HG03135 (cell line): ENCODE measurements at regions not wholly inside any gene's neighbourhood (a gene's known extent, or its start where the extent isn't known, plus 50 kb on each side); places are given as distances from the start of the nearest gene placed in this dataset.
"Not testable (repeated sequence)": the region's sequence is repeated elsewhere in the genome, so short reads cannot be mapped to it uniquely, and the experiment has no call there.

ENCODE experiments used
- ATAC-seq: cut with Tn5 transposase; IDR thresholded peaks from one replicate; pipeline ENCODE4 v1.9.1; 2021; ENCODE audit warnings: mild to moderate bottlenecking, moderate library complexity; ENCODE audit not compliant: unreplicated experiment

DNA sequence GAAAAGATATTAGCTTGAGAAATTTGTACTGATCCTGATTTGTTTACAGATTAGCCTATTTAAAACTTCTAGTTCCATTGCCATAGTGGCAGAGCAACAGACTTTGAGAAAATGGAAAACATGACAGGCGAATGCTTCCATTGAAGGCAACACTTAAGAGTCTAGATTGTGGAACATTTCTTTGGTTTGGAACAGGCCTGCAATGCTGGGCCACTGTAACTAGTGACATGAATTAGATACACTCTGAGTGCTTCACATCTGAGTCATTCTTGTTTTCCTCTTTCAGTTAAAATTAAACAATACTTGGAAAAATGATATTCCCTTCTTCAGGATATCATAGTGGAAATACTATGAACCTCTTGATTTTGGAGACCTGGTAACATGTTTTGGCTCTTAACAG, 453.6 kb upstream of the TUSC1 start:
- ATAC-seq, result no peak

DNA sequence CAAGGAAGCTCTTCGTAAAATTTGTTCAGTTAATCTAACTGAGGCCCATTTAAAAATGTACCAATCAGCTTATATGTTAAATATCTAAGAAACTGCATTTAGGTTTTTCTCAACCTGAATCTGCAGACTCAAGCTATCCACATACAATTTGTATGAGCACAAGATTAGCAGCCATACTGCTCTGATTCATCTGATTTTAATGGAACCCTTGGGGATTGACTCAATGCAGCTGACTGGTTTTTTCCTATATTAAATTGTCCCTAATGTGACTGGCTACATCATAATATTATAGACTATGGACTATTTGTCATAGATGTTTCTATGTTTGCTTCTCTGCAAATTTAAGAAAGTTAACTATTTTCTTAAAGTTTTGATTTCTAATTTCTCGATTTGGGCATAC, 451.0 kb upstream of the TUSC1 start:
- ATAC-seq, result no peak

DNA sequence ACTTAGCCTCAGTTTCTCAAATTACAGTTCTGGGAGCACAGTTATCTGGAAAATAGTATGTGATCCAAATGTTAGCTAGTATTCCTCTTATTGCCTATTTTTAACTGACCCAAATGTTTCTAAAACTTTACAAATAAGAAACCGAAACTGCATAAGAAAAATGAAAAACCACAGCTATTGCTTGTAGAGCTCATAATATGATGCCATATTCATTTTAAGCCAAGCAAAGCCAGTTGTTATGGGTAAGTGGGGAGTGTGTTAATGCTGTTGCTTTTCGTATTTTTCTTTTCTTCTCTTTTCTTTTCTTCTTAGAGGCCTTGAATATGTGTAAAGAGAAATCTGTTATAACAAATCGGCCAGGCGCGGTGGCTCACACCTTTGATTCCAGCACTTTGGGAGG, 447.4 kb upstream of the TUSC1 start:
- ATAC-seq, result no peak

DNA sequence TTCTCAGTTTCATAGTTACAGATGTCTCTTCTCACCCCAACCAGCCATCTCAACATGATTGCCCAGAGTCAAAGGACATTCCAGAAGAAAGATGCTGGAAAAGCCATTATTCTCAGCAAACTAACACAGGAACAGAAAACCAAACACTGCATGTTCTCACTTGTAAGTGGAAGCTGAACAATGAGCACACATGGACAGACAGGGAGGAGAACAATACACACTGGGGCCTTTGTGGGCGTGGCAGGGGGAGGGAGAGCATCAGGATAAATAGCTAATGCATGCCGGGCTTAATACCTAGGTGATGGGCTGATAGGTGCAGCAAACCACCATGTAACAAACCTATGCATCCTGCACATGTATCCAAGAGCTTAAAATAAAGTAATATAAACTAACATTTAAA, 437.8 kb upstream of the TUSC1 start:
- not testable (repeated sequence) for ATAC-seq

DNA sequence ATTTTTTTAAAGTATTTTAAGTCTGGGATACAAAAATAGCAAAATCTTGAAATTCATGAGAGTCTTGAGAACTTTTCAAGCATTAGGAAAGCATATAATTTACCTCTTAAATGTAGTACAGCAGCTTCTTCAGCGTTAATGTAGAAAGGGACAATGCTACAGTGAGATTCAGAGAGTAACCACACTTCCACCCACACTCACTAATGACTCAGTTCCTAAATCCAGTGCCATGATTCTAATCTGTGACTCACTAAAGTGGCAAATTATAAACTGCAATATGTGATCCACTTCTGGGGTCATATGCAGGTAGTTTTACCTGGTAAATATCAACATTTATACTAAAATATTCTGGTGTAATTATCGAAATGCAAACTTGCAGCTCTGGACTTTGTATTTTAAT, 434.5 kb upstream of the TUSC1 start:
- ATAC-seq, result no peak

DNA sequence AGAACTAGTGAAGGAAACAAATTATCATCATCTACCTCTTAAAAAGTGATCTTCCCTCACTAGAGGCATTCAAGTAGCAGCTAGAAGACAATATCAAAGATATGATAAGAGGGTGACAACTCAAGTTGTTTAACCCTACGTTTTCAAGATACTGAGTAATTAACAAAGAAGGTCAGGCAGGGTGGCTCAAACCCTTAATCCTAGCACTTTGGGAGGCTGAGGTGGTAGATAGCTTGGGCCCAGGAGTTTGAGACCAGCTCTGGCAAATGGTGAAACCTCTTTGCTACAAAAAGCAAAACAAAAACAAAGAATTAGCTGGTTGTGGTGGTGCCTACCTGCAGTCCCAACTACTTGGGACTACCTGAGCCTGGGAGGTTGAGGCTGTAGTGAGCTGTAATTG, 408.2 kb upstream of the TUSC1 start:
- no peak for ATAC-seq

DNA sequence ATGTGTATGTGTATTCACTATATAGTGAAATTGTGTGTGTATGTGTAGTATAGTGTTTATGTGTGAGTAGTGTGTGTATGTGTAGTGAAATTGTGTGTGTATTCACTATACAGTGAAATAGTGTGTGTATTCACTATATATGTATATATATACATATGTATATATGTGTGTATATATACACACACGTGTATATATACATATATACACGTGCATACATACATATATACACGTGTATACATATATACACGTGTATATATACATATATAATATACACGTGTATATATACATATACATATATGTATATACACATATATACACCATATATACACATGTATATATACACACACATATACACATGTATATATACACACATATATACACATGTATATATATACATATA, 403.6 kb upstream of the TUSC1 start:
- no peak for ATAC-seq

DNA sequence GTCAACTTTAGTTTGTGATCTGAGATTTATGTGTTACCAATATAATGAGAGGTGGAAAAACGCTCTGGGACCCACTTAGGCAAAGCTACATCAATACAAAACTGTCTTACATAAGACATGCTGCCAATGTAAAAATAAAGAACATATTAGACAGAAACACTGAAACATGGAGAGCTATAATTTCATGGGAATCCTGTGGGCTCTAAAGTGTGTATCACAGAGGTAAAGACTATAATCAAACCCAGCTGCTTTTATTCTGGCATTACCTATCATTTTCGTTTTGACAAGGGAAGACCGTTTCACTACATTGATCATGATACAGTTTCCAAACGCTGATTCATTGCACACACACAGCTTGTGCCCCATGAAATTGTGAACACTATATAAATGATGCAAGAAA, 400.5 kb upstream of the TUSC1 start:
- no peak for ATAC-seq

DNA sequence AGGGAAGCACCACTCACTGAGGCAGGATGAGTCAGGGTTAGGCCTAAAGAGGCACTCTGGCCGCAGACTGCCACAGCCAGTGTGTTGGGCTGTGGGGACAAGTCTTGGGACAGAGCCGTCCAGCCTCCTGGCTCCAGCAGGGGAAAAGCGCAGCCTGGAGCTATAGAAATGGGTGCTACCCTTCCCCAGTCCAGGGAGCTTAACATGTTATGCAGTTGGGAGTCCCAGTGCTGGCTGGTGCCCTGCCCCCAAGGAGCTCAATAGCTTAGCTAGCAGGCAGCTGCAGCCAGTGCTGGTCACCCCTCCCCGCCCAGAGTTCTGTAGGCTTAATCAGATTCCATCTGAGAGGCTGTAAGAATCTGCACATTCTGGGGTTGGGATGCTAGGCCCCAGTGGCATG, 399.6 kb upstream of the TUSC1 start:
- ATAC-seq, result no peak

DNA sequence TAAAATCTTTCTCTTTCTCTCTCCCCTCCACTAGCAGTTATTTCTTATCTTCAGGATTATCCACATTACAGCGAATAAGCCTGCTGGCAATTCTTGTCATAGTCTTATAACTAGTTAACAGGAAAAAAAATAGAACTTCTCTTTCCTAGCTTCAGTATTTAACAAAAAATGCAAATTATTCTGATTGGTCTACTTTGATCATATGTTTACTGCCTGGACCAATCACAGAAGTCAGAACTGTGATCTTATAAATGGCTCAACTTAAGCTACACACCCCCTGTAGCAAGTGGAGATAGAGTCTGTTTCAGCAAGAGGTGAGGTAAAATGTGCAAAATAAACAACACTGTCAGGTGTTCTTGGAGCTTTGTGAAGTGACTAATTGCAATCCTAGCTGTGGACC, 389.4 kb upstream of the TUSC1 start:
- no peak for ATAC-seq

DNA sequence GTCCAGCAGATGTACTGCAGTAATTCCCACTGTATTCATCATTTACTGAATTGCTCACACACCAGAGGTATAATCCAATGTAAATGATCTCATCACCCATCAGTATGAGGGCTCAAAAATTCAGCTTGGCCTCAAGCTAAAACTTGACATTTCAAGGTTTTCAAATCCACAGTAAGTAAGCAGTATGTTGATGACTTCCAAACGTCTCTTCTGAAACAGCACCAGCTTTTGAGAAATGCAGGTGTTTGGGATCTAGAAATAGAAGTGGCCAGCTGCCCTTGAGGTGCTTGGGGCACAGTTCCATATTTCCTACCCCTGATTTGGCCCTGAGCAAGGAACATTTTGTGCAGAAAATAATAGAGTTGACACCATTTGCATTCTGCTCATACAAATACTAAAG, 388.0 kb upstream of the TUSC1 start:
- no peak for ATAC-seq

DNA sequence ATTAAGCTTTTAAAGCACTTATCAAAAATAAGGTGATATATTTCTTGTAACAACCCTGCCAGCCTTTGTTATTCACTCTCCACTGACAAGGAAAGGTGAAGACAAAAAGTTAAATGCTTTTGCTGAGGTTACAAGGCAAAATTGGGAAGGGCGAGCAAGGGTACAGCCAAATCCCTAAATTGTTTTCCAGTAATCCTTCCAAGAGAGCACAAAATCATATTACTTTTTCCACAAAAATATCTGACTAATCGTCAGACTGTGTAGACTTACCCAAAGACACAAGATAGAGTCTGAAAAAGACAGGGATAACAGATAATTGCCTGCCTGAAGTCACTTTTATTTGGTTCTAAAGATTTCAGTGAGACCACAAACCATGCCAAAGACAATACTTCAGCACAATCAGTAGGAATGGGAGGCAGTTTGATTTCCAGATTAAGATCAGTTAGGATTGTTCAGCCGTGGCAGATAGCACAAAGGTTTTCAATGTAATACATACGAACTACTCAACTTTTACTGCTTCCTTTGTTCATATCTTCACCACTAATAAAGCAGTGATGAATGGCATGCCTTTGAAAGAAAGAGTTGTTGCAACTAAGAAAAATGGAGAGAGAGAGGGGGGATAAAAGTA, 383.8 kb upstream of the TUSC1 start:
- no peak for ATAC-seq

DNA sequence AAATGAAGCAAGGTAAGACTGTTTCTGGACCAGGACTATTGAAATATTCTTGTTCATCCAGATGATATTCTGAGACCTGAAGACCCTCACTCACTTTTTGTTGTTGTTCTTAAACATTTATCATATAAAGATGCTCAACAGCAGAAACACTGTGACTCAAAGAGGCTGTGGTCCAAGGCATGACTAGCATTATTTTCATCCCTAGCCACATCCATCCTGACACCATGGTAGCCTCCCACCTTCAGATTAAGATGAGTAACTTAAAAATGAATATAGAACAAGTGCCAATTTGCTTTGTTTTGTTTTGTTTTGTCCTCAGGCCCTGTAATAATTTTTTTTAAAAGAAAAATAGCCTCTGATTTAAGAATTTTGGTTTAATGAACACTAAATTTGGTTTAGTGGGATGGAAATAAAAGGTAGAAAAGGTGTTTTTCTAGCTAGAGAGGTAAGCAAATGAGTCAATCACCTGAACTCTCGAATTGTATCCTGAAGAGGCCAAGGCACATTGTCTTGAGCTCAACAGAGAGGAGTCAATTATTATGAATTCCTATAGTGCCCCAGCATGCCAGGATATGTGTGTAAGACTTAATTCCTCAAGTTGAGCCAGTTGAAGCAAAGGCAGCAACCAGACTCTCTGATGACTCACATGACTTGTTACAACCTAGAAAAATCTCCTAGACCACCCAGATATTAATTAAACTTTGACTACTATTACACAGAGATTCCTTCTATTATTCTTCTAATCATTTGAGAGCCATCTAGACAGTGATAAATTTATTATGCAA, 380.1 kb upstream of the TUSC1 start:
- ATAC-seq, result no peak

DNA sequence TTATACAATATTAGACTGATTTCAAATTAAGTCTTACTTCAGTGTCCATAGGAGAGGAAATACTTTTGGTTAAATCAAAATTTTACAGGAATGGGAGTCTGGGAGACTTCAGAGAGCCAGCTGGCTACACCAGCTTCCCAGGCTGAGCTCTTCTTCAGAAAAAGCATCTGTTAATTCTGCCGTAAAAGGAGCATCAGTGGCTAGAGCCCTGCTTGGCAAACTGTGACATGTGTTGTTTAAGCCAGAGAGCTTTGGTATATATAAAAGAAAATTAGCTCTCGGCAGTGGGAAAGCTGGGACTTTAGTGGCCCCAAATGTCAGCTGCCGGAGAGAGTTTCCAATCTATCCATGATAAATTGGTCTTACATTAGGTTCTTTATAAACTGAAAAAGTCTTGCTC, 378.8 kb upstream of the TUSC1 start:
- no peak for ATAC-seq

DNA sequence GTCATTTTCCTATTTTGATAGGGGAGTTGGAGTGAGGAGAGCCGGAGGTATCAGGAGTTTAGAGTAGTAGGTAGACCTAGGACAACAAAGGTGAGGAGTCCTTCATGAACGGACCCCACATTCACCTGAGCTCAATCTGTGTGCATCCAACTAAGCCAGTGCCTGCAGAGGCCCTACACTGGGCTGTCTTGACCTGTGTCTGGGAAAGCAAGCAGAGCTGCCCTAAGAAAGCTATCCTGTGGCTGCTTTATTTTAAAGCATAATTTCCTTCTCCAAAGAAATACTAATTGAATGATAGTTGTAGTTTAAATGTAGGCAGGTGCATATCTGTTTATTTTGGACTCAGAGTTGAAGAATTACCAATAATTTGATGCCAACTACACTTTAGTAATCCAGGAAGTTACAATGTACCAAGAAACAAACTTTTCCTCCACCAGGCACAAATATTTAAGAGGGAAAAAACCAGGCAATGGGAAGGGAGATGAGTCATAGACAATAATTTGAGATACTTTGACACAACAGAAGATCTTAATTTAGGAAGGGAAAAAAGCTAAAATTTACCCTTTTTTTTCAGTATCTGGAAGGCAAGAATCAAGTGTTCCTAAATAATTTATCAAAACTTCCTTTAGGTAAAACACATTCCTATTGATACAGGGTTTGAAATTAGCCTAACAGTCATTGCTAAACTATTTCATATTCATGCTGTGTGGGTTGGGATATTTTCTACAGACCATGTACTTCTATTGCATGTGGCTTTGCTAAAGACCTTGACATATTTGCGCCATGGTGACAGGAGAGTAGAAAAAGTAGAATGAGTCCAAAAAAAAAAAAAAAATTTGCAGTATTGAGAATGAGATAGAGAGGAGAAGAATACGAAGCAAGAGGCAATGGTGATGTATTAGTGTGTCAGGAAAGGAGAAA, 376.6 kb upstream of the TUSC1 start:
- no peak for ATAC-seq

DNA sequence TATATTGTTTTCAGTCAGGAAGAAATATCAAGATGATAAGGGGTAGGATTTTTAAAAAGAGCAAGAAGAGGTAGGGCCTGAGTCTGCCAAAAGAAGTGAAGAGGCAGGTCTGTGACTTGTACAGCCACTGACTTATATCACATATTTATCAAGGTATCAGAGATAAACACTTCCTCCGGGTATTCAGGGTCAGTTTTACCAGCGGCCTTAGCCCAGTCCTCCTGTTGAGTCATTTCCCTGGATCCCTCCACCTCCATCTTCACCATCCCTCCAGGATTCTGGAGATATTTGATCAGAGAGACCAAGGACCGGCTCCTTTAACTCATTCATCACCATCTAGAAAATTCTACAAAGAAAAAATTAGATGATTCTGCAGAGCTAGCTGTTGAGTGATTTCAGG, 375.7 kb upstream of the TUSC1 start:
- no peak for ATAC-seq

DNA sequence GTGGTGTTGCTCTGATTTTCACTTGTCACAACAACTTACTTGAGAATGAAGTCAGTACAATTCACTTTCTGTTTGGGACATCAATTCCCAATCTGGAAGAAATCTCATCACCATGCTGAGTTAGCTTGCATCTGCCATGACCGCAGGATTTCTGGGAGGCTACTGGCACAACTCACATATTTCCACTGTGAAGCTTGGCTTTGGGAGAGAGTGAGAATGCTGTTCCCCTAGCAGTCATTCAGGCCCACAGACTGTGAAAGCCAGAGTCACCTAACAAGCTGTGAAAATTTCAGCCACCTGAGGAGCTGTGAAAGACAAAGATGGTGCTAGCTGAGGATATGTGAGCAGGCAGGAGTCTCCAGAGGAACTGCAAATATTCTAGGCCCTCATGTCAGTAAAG, 365.2 kb upstream of the TUSC1 start:
- ATAC-seq, result no peak

DNA sequence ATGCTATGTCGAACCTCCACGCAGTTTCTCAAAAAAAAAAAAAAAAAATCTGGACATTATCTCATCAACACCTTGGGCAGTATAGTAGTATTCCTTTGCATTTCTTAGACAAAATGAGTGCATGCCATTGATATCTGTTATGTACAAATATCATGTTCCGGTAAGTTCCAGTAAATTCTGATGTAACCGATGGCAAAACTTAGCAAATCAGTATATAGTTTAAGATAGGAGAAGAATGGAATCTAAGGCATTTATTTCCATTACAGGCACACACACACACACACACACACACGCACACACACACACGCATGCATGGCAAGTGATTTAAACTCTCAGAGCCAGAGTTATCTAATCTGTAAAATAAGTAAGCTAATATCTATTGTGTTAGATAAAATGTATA, 356.5 kb upstream of the TUSC1 start:
- no peak for ATAC-seq

DNA sequence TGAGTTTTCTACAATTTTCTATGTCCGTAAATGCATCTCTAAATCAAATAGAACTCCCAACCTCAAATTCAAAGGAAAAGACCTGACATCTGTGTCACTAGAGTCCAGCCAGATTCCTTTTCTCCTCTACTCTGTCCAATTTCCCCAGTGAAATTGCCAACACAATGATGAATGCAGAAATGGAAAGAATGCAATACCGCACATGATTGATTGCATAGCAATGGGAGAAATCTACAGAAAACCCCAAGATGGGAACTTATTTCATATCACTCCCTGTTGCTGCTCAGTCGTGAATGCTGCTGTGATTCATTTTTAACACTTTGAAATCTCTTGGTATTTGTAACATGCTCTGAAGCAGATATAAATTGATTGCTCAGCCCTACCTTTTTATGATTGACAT, 355.1 kb upstream of the TUSC1 start:
- ATAC-seq, result no peak

DNA sequence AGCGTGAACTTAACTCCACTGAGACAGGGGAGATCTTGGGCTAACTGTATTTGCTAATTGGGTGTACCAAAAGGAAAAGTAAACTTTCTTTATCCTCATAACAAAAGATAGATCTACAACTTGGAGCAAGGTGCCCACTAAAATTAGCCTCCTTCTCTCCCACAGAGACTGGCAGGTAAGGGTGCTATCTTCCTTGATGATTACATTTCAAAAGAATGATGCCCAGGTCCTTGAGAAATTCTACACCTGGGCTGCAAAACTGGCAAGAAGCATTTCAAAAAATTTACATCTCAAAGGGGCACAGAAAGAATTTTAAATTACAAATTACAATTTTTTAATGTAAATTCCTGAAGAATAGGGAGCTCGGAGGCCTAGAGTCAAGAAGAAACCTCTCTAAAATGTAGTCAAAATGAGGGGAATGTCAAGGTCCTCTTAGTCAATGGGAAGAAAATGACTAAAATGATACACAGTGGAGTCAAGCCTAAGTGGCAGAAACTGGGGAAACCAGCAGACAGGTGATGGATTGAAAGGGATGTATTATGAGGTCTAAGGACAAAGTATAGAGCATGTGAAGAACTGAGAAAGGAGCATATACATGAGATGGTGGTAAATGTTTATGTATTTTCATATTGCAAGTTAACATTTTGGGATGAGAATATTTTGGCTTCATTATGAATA, 348.3 kb upstream of the TUSC1 start:
- no peak for ATAC-seq

DNA sequence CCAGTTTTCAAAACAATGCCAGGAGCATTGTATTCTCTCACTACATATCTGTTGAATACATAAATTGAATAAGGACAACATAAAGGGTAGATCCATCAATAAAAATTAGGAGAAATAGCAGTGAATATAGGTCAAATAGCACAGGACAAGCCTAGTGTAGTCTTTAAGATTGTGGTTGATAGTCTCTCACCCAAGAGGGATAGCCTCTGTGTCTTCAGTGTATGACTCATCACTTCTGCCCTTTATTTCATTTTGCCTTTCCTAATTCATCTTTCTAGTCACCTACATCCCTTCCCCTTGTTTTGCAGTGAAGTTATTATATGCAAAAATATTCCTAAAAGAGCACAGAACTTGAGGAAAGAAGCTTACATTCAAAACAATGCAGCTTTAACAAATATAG, 335.0 kb upstream of the TUSC1 start:
- no peak for ATAC-seq
